HepG2 (cell line): ENCODE measurements at regions not wholly inside any gene's neighbourhood (a gene's known extent, or its start where the extent isn't known, plus 50 kb on each side); places are given as distances from the start of the nearest gene placed in this dataset.

Experiments
- ATAC-seq: fragments of 200-7000 bp; cut with Tn5 transposase; 3 replicates; pipeline ENCODE4 v1.9.1; 2020; ENCODE audit warnings: mild to moderate bottlenecking, moderate library complexity
- BruUV-seq: library from RNA; stranded (reverse); fragments of 400-500 nt; replicated peaks from 2 replicates; lab custom pipeline; 2021; lab: Mats Ljungman, UMichigan
- CTCF ChIA-PET: fragments of 300-600 bp; formaldehyde crosslinking; extraction: SDS; loops from one replicate; lab custom pipeline; 2021; ENCODE audit warnings: low total read pairs, inconsistent platforms, low intra/inter-chr PET ratio; lab: Yijun Ruan, JAX
- POLR2A ChIA-PET: fragments of 350-600 bp; sonication (Branson Sonifier 250); formaldehyde crosslinking; loops from one replicate; lab custom pipeline; 2020; ENCODE audit warnings: antibody characterized with exemption, inconsistent platforms; lab: Yijun Ruan, JAX
- DNase-seq: peaks from one replicate; pipeline ENCODE4 v3.0.0-alpha.2; 2015; ENCODE audit warnings: low spot score
- FAIRE-seq: peaks from 3 replicates; lab custom pipeline; 2011; peaks lifted over from hg19 to GRCh38; lab: Jason Lieb, UNC
- H2AFZ ChIP-seq: one replicate; pipeline ENCODE4 v1.6.1; 2011; ENCODE audit warnings: low read length, inconsistent platforms
- H3K27ac ChIP-seq: fragments of 300-600 bp; 3 replicates; pipeline ENCODE4 v1.8.0; 2011; ENCODE audit warnings: mixed run types, mild to moderate bottlenecking, mixed read lengths, low read length, inconsistent platforms; ENCODE audit not compliant: insufficient read depth; ENCODE audit errors: extremely low read length
- H3K27me3 ChIP-seq, 2 experiments: fragments of 200-600 bp in 1 of 2; 2 replicates in 1 of 2; 3 replicates in 1 of 2; pipeline versions ENCODE4 v1.6.0 to v1.8.0; 2011; ENCODE audit warnings: low read length in 2 of 2, mild to moderate bottlenecking in 2 of 2, moderate library complexity in 2 of 2, inconsistent platforms in 1 of 2; ENCODE audit not compliant: insufficient read depth in 2 of 2, control insufficient read depth in 1 of 2
- H3K36me3 ChIP-seq, 2 experiments: fragments of 200-600 bp in 1 of 2; replicated peaks in 1 of 2; 2 replicates in 1 of 2; 3 replicates in 1 of 2; pipeline versions ENCODE4 v1.5.1 to v1.8.0; 2011; ENCODE audit warnings: low read length in 2 of 2, inconsistent platforms in 1 of 2; ENCODE audit not compliant: insufficient read depth in 2 of 2, control insufficient read depth in 1 of 2
- H3K4me1 ChIP-seq: 2 replicates; pipeline ENCODE4 v1.5.1; 2012; ENCODE audit warnings: low read length, inconsistent platforms; ENCODE audit not compliant: insufficient read depth
- H3K4me2 ChIP-seq: 2 replicates; pipeline ENCODE4 v1.6.0; 2011; ENCODE audit warnings: low read depth, low read length, inconsistent platforms
- H3K4me3 ChIP-seq, 3 experiments: fragments of 200-600 bp in 1 of 3; sonication (generic), shearing (Covaris generic) in 1 of 3; replicated peaks in 1 of 3; 2 replicates each; pipeline ENCODE4 v1.5.1; 2011 to 2016; ENCODE audit warnings: low read length in 3 of 3, inconsistent platforms in 2 of 3, low read depth in 2 of 3, mild to moderate bottlenecking in 2 of 3, control low read depth in 1 of 3, mixed read lengths in 1 of 3; ENCODE audit not compliant: insufficient read depth in 1 of 3
- H3K79me2 ChIP-seq: one replicate; pipeline ENCODE4 v1.6.1; 2011; ENCODE audit warnings: low read length, inconsistent platforms; ENCODE audit not compliant: insufficient read depth
- H3K9ac ChIP-seq: 2 replicates; pipeline ENCODE4 v1.6.0; 2011; ENCODE audit warnings: mild to moderate bottlenecking, low read depth, low read length, inconsistent platforms; ENCODE audit not compliant: insufficient read depth
- H3K9me3 ChIP-seq: 2 replicates; pipeline ENCODE4 v1.5.1; 2012; ENCODE audit warnings: mild to moderate bottlenecking, low read length
- H4K20me1 ChIP-seq: 2 replicates; pipeline ENCODE4 v1.6.0; 2011; ENCODE audit warnings: inconsistent platforms, mild to moderate bottlenecking, low read length, moderate library complexity; ENCODE audit not compliant: insufficient read depth
- ATF7 ChIP-seq, 2 experiments: fragments of 450-650 bp in 1 of 2; sonication (generic) in 1 of 2; formaldehyde crosslinking in 1 of 2; IDR thresholded peaks; 2 replicates each; pipeline versions ENCODE4 v1.4.0 to v1.6.1; 2016 to 2020; ENCODE audit warnings: antibody characterized with exemption in 1 of 2, mild to moderate bottlenecking in 1 of 2, missing genetic modification reagents in 1 of 2
- GABPA ChIP-seq, 2 experiments: IDR thresholded peaks; 2 replicates each; pipeline ENCODE4 v1.6.1; 2011 to 2016; ENCODE audit warnings: low read depth in 2 of 2, low read length in 1 of 2, missing biosample characterization in 1 of 2, missing genetic modification characterization in 1 of 2
- PATZ1 ChIP-seq: sonication (generic); formaldehyde crosslinking; IDR thresholded peaks from 2 replicates; pipeline ENCODE4 v1.4.0; 2020; ENCODE audit warnings: missing genetic modification reagents
- SIN3A ChIP-seq: IDR thresholded peaks from 2 replicates; pipeline ENCODE4 v1.6.1; 2011; ENCODE audit warnings: low read depth, mild to moderate bottlenecking, control low read depth, low read length, borderline replicate concordance
- ZNF503 ChIP-seq: sonication (generic); formaldehyde crosslinking; IDR thresholded peaks from 2 replicates; pipeline ENCODE4 v1.4.0; 2020; ENCODE audit warnings: missing genetic modification reagents
- WGBS: methylation state at CpG from one replicate; pipeline ENCODE4 v1.1.6; 2017; ENCODE audit warnings: low lambda C conversion rate; 5-methylcytosine and 5-hydroxymethylcytosine counted together
- in situ Hi-C: cut with HindIII; loops from 2 replicates; pipeline ENCODE4 v1.10.0; 2017; ENCODE audit warnings: low pct_unique_long_range_greater_than_20kb; ENCODE audit not compliant: extremely low pct_ligation_motif_present
- intact Hi-C: fragments of 100-400 bp; cut with micrococcal nuclease; formaldehyde crosslinking; loops from one replicate; pipeline ENCODE4 v1.10.0; 2022; ENCODE audit not compliant: unreplicated experiment

GRCh38 chr10:121015916-121016315 is 164.8 kb downstream of the WDR11 start:
- Histone ChIP-seq H2AFZ (no peak overlapping the region), H3K4me3 (no peak overlapping the region), H4K20me1 (no peaks in the 10 kb centered on the region), H3K9me3 (0 out of 2 replicates have a peak, but pooled peaks cover 8% of the 10 kb centered on the region), H3K79me2 (no peaks in the 10 kb centered on the region), H3K9ac (no peak overlapping the region), H3K4me2 (no peak overlapping the region), H3K36me3 (no peaks in the 10 kb centered on the region), H3K4me1 (no peaks in the 10 kb centered on the region), H3K27me3 (no peaks in the 10 kb centered on the region), H3K27ac (no peak overlapping the region)
- ChIA-PET CTCF (no interaction called here), POLR2A (no interaction called here)
- ATAC-seq: no peak
- in situ Hi-C loops (no loop called here), intact Hi-C loops (no loop called here)
- no peak for DNase-seq
- no TSS peak for BruUV-seq
- WGBS: 35% methylated on average over 3 of the region's 3 CpGs
- FAIRE-seq: no peak
- TF ChIP-seq SIN3A (no peak), PATZ1 (CRISPR knock-in tag) (no peak), GABPA (IDR thresholded peaks at IDR 0.05; ENCODE audit: low read depth, low read length) (no peak), GABPA (CRISPR knock-in tag; IDR thresholded peaks at IDR 0.05; ENCODE audit: low read depth) (no peak), ZNF503 (CRISPR knock-in tag) (no peak), ATF7 (IDR thresholded peaks at IDR 0.05) (peak; percentile 92), ATF7 (CRISPR knock-in tag; IDR thresholded peaks at IDR 0.05) (no peak)
- TF ChIP-seq, all 625 proteins: peak for 1
